ENCODE measurements at regions not wholly inside any gene's neighbourhood (a gene's known extent, or its start where the extent isn't known, plus 50 kb on each side); places are given as distances from the start of the nearest gene placed in this dataset.

DNA sequence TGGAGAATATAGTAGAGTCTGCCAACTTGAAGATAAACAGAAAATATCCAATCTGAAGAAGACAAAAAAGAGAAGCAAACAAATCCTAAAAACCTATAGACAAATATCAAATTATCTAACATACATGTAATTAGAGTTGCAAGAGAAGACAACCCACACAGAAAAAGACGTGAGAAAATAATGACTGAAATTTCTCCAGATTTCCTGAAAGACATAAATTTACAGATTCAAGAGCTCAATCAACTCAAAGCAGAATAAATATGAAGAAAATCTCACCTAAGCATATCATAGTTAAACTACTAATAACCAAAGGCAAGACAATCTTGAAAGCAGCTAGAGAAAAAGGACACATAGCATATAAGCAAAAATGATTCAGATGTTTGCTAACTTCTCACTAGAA, 261.2 kb upstream of the NFIA start:
- no peak overlapping the region for H3K4me2 ChIP-seq (ENCODE audit: control insufficient read depth, extremely low read depth, insufficient read depth, low read depth, low read length)
- no peak overlapping the region for H2AFZ ChIP-seq (ENCODE audit: control insufficient read depth, low read length)
- H3K9ac ChIP-seq (ENCODE audit: control insufficient read depth, extremely low read depth, insufficient read depth, low read length) = no peak overlapping the region
- DNase-seq (ENCODE audit: low read depth, low spot score) (no peak), FAIRE-seq (no peak)
- no peaks in the 10 kb centered on the region for H3K36me3 ChIP-seq (ENCODE audit: control insufficient read depth in 2 of 2, extremely low read depth in 1 of 2, insufficient read depth in 2 of 2, low read length in 2 of 2)
- TF ChIP-seq CTCF (optimal IDR thresholded peaks at IDR 0.05 in 1 of 3, IDR thresholded peaks at IDR 0.05 in 1 of 3, conservative IDR thresholded peaks at IDR 0.05 in 1 of 3; ENCODE audit: extremely low read depth in 1 of 3, insufficient read depth in 2 of 3, low read length in 3 of 3) (no peak), EZH2 (IDR thresholded peaks at IDR 0.05; ENCODE audit: low read length) (no peak)
- H3K27ac ChIP-seq (ENCODE audit: control insufficient read depth, insufficient read depth, low read length) = no peak overlapping the region
- no peaks in the 10 kb centered on the region for H3K9me3 ChIP-seq (ENCODE audit: control insufficient read depth, low read depth, low read length)
- no peaks in the 10 kb centered on the region for H3K79me2 ChIP-seq (ENCODE audit: control insufficient read depth, insufficient read depth, low read length)
- H3K9me1 ChIP-seq (ENCODE audit: control insufficient read depth, extremely low read depth, insufficient read depth, low read length) = no peaks in the 10 kb centered on the region
- H3K4me1 ChIP-seq (ENCODE audit: control insufficient read depth, extremely low read depth, insufficient read depth, low read length) = no peaks in the 10 kb centered on the region
- no peaks in the 10 kb centered on the region for H4K20me1 ChIP-seq (ENCODE audit: control insufficient read depth, extremely low read depth, insufficient read depth, low read length)
- no peaks in the 10 kb centered on the region for H3K27me3 ChIP-seq (ENCODE audit: control insufficient read depth, extremely low read depth, insufficient read depth, low read length)
- dilution Hi-C loops (cut with MboI; ENCODE audit: extremely low pct_ligation_motif_present, low sequenced_read_pairs) = no loop called here
- H3K4me3 ChIP-seq (ENCODE audit: control insufficient read depth in 2 of 3, extremely low read depth in 1 of 3, insufficient read depth in 2 of 3, low read depth in 1 of 3, low read length in 3 of 3) = no peak overlapping the region

GRCh38 chr1:60818969-60819701, 263.2 kb upstream of the NFIA start:
- Histone ChIP-seq H3K9me3 (ENCODE audit: control insufficient read depth, low read depth, low read length) (no peaks in the 10 kb centered on the region), H3K27ac (ENCODE audit: control insufficient read depth, insufficient read depth, low read length) (no peak overlapping the region), H4K20me1 (ENCODE audit: control insufficient read depth, extremely low read depth, insufficient read depth, low read length) (no peaks in the 10 kb centered on the region), H3K4me2 (ENCODE audit: control insufficient read depth, extremely low read depth, insufficient read depth, low read depth, low read length) (no peak overlapping the region), H3K27me3 (ENCODE audit: control insufficient read depth, extremely low read depth, insufficient read depth, low read length) (no peaks in the 10 kb centered on the region), H3K79me2 (ENCODE audit: control insufficient read depth, insufficient read depth, low read length) (no peaks in the 10 kb centered on the region), H3K4me3 (ENCODE audit: control insufficient read depth in 2 of 3, extremely low read depth in 1 of 3, insufficient read depth in 2 of 3, low read depth in 1 of 3, low read length in 3 of 3) (no peak overlapping the region), H3K9me1 (ENCODE audit: control insufficient read depth, extremely low read depth, insufficient read depth, low read length) (no peaks in the 10 kb centered on the region), H2AFZ (ENCODE audit: control insufficient read depth, low read length) (no peak overlapping the region), H3K9ac (ENCODE audit: control insufficient read depth, extremely low read depth, insufficient read depth, low read length) (no peak overlapping the region), H3K36me3 (ENCODE audit: control insufficient read depth in 2 of 2, extremely low read depth in 1 of 2, insufficient read depth in 2 of 2, low read length in 2 of 2) (no peaks in the 10 kb centered on the region), H3K4me1 (ENCODE audit: control insufficient read depth, extremely low read depth, insufficient read depth, low read length) (no peaks in the 10 kb centered on the region)
- dilution Hi-C loops (cut with MboI; ENCODE audit: extremely low pct_ligation_motif_present, low sequenced_read_pairs) = no loop called here
- TF ChIP-seq CTCF (optimal IDR thresholded peaks at IDR 0.05 in 1 of 3, IDR thresholded peaks at IDR 0.05 in 1 of 3, conservative IDR thresholded peaks at IDR 0.05 in 1 of 3; ENCODE audit: extremely low read depth in 1 of 3, insufficient read depth in 2 of 3, low read length in 3 of 3) (no peak), EZH2 (IDR thresholded peaks at IDR 0.05; ENCODE audit: low read length) (no peak)
- DNase-seq (ENCODE audit: low read depth, low spot score) (no peak), FAIRE-seq (no peak)

Data from keratinocyte (primary cell).